ENCODE measurements at regions not wholly inside any gene's neighbourhood (a gene's known extent, or its start where the extent isn't known, plus 50 kb on each side); places are given as distances from the start of the nearest gene placed in this dataset.

DNA sequence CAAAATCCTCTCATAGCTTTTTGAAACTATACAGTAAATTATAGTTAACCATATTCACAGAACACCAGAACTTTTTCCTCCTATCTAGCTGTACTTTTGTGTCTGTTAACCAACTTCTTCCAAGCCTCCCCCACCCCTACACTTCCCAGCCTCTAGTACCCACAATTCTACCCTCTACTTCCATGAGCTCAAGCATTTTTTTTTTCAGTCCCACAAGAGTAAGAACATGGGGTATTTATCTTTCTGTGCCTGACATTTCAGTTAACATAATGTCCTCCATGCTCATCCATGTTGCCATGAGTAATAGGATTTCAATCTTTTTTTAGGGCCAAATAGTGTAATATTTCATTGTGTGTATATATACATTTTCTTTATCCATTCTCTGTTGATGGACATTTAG lies 128.3 kb upstream of the MAN2A1 start:
- TF ChIP-seq, protein P1, sequence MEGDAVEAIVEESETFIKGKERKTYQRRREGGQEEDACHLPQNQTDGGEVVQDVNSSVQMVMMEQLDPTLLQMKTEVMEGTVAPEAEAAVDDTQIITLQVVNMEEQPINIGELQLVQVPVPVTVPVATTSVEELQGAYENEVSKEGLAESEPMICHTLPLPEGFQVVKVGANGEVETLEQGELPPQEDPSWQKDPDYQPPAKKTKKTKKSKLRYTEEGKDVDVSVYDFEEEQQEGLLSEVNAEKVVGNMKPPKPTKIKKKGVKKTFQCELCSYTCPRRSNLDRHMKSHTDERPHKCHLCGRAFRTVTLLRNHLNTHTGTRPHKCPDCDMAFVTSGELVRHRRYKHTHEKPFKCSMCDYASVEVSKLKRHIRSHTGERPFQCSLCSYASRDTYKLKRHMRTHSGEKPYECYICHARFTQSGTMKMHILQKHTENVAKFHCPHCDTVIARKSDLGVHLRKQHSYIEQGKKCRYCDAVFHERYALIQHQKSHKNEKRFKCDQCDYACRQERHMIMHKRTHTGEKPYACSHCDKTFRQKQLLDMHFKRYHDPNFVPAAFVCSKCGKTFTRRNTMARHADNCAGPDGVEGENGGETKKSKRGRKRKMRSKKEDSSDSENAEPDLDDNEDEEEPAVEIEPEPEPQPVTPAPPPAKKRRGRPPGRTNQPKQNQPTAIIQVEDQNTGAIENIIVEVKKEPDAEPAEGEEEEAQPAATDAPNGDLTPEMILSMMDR (IDR thresholded peaks at IDR 0.05; ENCODE audit: insufficient read depth, low read length, poor library complexity, severe bottlenecking): no peak
- no peak for TF ChIP-seq EZH2phosphoT487 (conservative IDR thresholded peaks at IDR 0.05; ENCODE audit: low read length)

Measured in SU-DHL-6 (cell line).